Prostate gland (tissue), 2 donors: ENCODE measurements at regions not wholly inside any gene's neighbourhood (a gene's known extent, or its start where the extent isn't known, plus 50 kb on each side); places are given as distances from the start of the nearest gene placed in this dataset.

Source experiments
- DNase-seq: peaks from one replicate; pipeline ENCODE4 v3.0.0-alpha.2; 2019; ENCODE audit warnings: low spot score
- H3K27ac ChIP-seq, 2 donors: fragments of 200-600 bp; sonication (generic); 2 replicates each; pipeline ENCODE4 v1.5.1; 2017 to 2019
- H3K27me3 ChIP-seq: fragments of 200-600 bp; sonication (generic); replicated peaks from 2 replicates; pipeline ENCODE4 v1.5.1; 2019; ENCODE audit not compliant: insufficient read depth
- H3K36me3 ChIP-seq, 2 donors: fragments of 200-600 bp; sonication (generic); 1 replicate in 1 of 2; 2 replicates in 1 of 2; pipeline versions ENCODE4 v1.5.1 to v1.8.1; 2017 to 2019
- H3K4me1 ChIP-seq: fragments of 200-600 bp; sonication (generic); replicated peaks from 2 replicates; pipeline ENCODE4 v1.5.1; 2019
- H3K4me3 ChIP-seq, 2 donors: fragments of 200-600 bp; sonication (generic); 2 replicates each; pipeline ENCODE4 v1.5.1; 2017 to 2019
- H3K9me3 ChIP-seq: fragments of 200-600 bp; sonication (generic); 2 replicates; pipeline ENCODE4 v1.5.1; 2017
- CTCF ChIP-seq, 4 experiments: fragments of 200-600 bp in 2 of 4; fragments of 450-650 bp in 2 of 4; sonication (generic) in 2 of 4; IDR thresholded peaks; 1 replicate in 3 of 4; 2 replicates in 1 of 4; pipeline ENCODE4 v1.5.1; 2016 to 2019; ENCODE audit warnings: antibody characterized with exemption in 4 of 4, mild to moderate bottlenecking in 2 of 4, moderate library complexity in 2 of 4
- POLR2A ChIP-seq: fragments of 450-650 bp; IDR thresholded peaks from one replicate; pipeline ENCODE4 v1.6.1; 2016; ENCODE audit warnings: antibody characterized with exemption, mild to moderate bottlenecking
- POLR2AphosphoS5 ChIP-seq: sonication (generic); formaldehyde crosslinking; IDR thresholded peaks from one replicate; pipeline ENCODE4 v1.6.1; 2017; ENCODE audit warnings: antibody characterized with exemption
- WGBS: methylation state at CpG from one replicate; pipeline ENCODE4 v1.1.5; 2018; 5-methylcytosine and 5-hydroxymethylcytosine counted together
- intact Hi-C: fragments of 100-400 bp; cut with DNase I; formaldehyde crosslinking; loops from one replicate; pipeline ENCODE4 v1.14.2; 2022

GRCh38 chr5:93302711-93303110 lies 278.3 kb downstream of the NR2F1-AS1 start:
- H3K36me3 ChIP-seq: no peaks in the 10 kb centered on the region
- 83% methylated on average over 4 of the region's 4 CpGs for WGBS
- intact Hi-C loops: no loop called here

GRCh38 chr5:93300945-93301344 lies 280.1 kb downstream of the NR2F1-AS1 start:
- Histone ChIP-seq H3K4me3 (no peak overlapping the region), H3K36me3 (no peaks in the 10 kb centered on the region), H3K27ac (no peak overlapping the region), H3K27me3 (no peaks in the 10 kb centered on the region), H3K9me3 (no peaks in the 10 kb centered on the region), H3K4me1 (no peaks in the 10 kb centered on the region)
- DNase-seq: no peak
- TF ChIP-seq POLR2AphosphoS5 (no peak), CTCF (IDR thresholded peaks at IDR 0.05) (no peak), POLR2A (no peak)
- intact Hi-C loops: no loop called here

More at GRCh38 chr5:93302711-93303110, 278.3 kb downstream of the NR2F1-AS1 start:
- DNase-seq: no peak
- TF ChIP-seq POLR2AphosphoS5: no peak
- no peak overlapping the region for H3K4me3 ChIP-seq
- H3K4me1 ChIP-seq: no peaks in the 10 kb centered on the region
- H3K27me3 ChIP-seq: no peaks in the 10 kb centered on the region
- no peaks in the 10 kb centered on the region for H3K9me3 ChIP-seq
- H3K27ac ChIP-seq: no peak overlapping the region

- H3K27me3 ChIP-seq: no peaks in the 10 kb centered on the region
- H3K4me3 ChIP-seq: no peak overlapping the region
- no peak overlapping the region for H3K27ac ChIP-seq
- 77% methylated on average over 8 of the region's 8 CpGs for WGBS
- no peaks in the 10 kb centered on the region for H3K36me3 ChIP-seq
- no peaks in the 10 kb centered on the region for H3K4me1 ChIP-seq
- TF ChIP-seq CTCF (IDR thresholded peaks at IDR 0.05) (no peak), POLR2AphosphoS5 (no peak), POLR2A (no peak)
- H3K9me3 ChIP-seq: no peaks in the 10 kb centered on the region
- no peak for DNase-seq
- intact Hi-C loops: no loop called here
Measured at GRCh38 chr5:93300309-93300923, 280.6 kb downstream of the NR2F1-AS1 start.

GRCh38 chr5:93299681-93300308 lies 281.2 kb downstream of the NR2F1-AS1 start:
- TF ChIP-seq POLR2A (no peak), CTCF (IDR thresholded peaks at IDR 0.05) (no peak), POLR2AphosphoS5 (no peak)
- no peak for DNase-seq
- no peaks in the 10 kb centered on the region for H3K9me3 ChIP-seq
- no peaks in the 10 kb centered on the region for H3K27me3 ChIP-seq
- H3K36me3 ChIP-seq: no peaks in the 10 kb centered on the region
- 79% methylated on average over 6 of the region's 6 CpGs for WGBS
- H3K4me3 ChIP-seq: no peak overlapping the region
- no peak overlapping the region for H3K27ac ChIP-seq
- no peaks in the 10 kb centered on the region for H3K4me1 ChIP-seq
- intact Hi-C loops: no loop called here

- intact Hi-C loops: no loop called here
- Histone ChIP-seq H3K4me1 (no peaks in the 10 kb centered on the region), H3K9me3 (no peaks in the 10 kb centered on the region), H3K27me3 (no peaks in the 10 kb centered on the region), H3K36me3 (no peaks in the 10 kb centered on the region), H3K27ac (no peak overlapping the region), H3K4me3 (no peak overlapping the region)
- WGBS: 92% methylated on average over 2 of the region's 2 CpGs
- DNase-seq: no peak
- no peak for TF ChIP-seq POLR2AphosphoS5
- TF ChIP-seq POLR2A: no peak
- no peak for TF ChIP-seq CTCF (IDR thresholded peaks at IDR 0.05)
Measured at GRCh38 chr5:93297116-93297515, 283.9 kb downstream of the NR2F1-AS1 start.
